ENCODE measurements at regions not wholly inside any gene's neighbourhood (a gene's known extent, or its start where the extent isn't known, plus 50 kb on each side); places are given as distances from the start of the nearest gene placed in this dataset.

DNA sequence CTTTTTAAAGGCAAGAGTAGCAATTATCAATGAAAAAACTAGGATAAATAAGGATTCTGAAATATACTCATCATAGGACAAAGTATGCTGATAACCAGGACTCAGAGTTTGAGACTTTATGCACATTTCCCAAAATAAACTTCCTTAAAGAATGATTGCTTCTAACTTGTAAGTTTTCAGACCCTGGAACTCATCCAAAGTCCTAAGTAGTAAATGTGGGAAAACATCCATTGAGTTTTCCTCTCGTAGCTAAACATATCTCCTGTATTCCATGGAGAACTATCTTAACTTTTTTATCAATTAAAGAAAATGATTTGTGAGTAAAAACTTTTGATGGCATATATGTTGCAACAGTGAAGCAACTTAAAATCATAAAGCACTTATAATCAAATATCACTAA is 285.2 kb upstream of the KLF6 start:
- Histone ChIP-seq H3K4me1 (peaks cover 5% of the 10 kb centered on the region; the same call in 1 of the 2 replicates), H3K9me3 (no peaks in the 10 kb centered on the region), H3K4me3 (ENCODE audit: low read depth, low read length) (no peak overlapping the region), H3K27me3 (no peaks in the 10 kb centered on the region), H3K36me3 (no peaks in the 10 kb centered on the region)
- TF ChIP-seq, protein P1, sequence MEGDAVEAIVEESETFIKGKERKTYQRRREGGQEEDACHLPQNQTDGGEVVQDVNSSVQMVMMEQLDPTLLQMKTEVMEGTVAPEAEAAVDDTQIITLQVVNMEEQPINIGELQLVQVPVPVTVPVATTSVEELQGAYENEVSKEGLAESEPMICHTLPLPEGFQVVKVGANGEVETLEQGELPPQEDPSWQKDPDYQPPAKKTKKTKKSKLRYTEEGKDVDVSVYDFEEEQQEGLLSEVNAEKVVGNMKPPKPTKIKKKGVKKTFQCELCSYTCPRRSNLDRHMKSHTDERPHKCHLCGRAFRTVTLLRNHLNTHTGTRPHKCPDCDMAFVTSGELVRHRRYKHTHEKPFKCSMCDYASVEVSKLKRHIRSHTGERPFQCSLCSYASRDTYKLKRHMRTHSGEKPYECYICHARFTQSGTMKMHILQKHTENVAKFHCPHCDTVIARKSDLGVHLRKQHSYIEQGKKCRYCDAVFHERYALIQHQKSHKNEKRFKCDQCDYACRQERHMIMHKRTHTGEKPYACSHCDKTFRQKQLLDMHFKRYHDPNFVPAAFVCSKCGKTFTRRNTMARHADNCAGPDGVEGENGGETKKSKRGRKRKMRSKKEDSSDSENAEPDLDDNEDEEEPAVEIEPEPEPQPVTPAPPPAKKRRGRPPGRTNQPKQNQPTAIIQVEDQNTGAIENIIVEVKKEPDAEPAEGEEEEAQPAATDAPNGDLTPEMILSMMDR (IDR thresholded peaks at IDR 0.05; ENCODE audit: low read depth, low read length) = no peak
- DNase-seq = no peak

DNA sequence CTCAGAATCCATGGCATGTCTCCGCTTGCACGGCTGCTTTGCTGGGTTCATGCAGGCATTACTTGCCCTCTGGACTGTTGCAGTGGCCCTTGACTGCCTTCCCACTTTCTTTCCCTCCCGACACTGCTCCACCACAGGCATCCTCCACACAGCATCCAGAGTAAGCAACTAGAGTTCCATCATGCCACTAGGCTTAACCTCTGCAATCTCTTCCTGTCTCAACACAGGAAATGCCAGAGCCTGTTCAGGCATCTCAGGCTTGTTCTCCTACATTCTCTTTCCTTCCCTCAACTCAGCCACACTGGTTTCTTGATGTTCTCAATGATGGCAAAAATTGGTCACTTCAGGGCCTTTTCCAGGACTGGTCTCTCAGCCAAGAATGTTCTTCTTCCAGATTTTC is 284.5 kb upstream of the KLF6 start:
- no peak for DNase-seq
- TF ChIP-seq, protein P1 (IDR thresholded peaks at IDR 0.05; ENCODE audit: low read depth, low read length) = no peak
- Histone ChIP-seq H3K4me1 (peaks cover 5% of the 10 kb centered on the region; the same call in 1 of the 2 replicates), H3K4me3 (ENCODE audit: low read depth, low read length) (no peak overlapping the region), H3K9me3 (no peaks in the 10 kb centered on the region), H3K36me3 (no peaks in the 10 kb centered on the region), H3K27me3 (no peaks in the 10 kb centered on the region)

DNA sequence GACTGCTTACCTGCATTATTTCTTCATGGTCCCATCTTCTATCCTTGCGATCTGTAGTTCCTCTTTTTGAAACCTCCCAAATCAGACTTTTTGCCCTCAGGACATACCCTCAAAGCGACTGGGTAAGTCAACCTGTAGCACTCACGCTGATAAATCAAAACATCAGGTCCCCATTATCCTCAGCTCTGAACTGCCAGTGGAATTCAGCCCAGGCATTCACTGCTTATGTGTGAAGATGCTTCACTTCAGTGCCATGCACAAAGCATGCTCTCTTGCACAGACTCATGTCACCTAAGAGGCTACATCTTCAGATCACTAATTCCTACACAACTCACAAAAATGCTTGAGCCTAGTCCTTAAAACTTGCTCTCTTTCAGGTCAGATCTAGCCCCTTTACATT is 283.6 kb upstream of the KLF6 start:
- Histone ChIP-seq H3K4me1 (0 out of 2 replicates have a peak, but pooled peaks cover under 1% of the 10 kb centered on the region), H3K9me3 (no peaks in the 10 kb centered on the region), H3K36me3 (no peaks in the 10 kb centered on the region), H3K27me3 (no peaks in the 10 kb centered on the region), H3K4me3 (ENCODE audit: low read depth, low read length) (no peak overlapping the region)
- TF ChIP-seq, protein P1 (IDR thresholded peaks at IDR 0.05; ENCODE audit: low read depth, low read length) = no peak
- DNase-seq = no peak

DNA sequence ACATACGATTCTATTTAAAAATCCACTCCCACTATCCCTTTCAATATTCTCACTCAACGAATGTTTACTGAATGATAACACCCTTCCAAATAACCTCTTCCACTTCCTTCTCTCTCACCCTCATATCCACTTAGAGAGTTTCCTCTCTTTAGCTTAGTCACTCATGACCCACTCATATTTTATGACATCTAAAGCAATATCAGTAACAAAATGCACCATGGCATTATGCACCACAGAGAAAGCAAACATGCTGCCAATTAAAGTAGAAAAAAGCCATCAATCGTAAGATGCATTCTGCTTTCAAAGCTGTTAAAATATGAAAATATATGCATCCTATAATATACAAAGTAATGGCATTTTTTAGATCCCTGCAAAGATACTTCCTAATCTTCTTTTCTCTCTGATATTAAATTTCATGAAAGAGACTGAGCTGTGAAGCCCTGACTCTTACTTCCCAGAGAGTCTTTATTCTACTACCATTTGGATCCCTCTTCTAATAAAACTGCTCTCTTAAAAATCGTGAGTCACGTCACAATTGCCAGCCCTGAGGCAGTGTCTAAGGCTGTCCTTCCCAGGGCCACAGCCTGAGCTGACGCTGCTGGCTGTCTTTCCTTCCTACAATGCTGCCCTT is 283.0 kb upstream of the KLF6 start:
- TF ChIP-seq, protein P1 (IDR thresholded peaks at IDR 0.05; ENCODE audit: low read depth, low read length) = no peak
- Histone ChIP-seq H3K27me3 (no peaks in the 10 kb centered on the region), H3K9me3 (no peaks in the 10 kb centered on the region), H3K4me1 (no peaks in the 10 kb centered on the region), H3K36me3 (no peaks in the 10 kb centered on the region), H3K4me3 (ENCODE audit: low read depth, low read length) (no peak overlapping the region)
- DNase-seq = no peak

DNA sequence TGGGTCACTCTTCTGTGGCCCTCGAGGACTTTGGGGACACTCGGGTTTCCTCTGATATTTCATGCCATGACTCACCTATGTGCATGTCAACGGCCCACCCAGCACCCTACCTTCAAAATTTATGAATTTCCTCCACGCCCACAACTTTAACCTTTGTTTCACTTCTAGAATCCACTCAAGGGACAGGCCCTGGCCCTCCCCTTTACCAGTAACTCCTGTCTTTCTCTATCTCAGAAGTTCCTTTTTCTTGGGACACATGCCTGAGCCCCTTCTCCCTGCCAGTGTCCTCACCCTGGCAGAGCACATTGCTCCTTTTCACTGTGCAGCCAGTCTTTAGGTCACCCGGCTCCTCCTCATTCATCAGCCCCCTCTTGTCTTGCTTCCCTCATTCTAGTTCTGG is 282.5 kb upstream of the KLF6 start:
- Histone ChIP-seq H3K4me3 (ENCODE audit: low read depth, low read length) (no peak overlapping the region), H3K36me3 (no peaks in the 10 kb centered on the region), H3K4me1 (no peaks in the 10 kb centered on the region), H3K27me3 (no peaks in the 10 kb centered on the region), H3K9me3 (no peaks in the 10 kb centered on the region)
- TF ChIP-seq, protein P1 (IDR thresholded peaks at IDR 0.05; ENCODE audit: low read depth, low read length) = no peak
- DNase-seq = no peak

DNA sequence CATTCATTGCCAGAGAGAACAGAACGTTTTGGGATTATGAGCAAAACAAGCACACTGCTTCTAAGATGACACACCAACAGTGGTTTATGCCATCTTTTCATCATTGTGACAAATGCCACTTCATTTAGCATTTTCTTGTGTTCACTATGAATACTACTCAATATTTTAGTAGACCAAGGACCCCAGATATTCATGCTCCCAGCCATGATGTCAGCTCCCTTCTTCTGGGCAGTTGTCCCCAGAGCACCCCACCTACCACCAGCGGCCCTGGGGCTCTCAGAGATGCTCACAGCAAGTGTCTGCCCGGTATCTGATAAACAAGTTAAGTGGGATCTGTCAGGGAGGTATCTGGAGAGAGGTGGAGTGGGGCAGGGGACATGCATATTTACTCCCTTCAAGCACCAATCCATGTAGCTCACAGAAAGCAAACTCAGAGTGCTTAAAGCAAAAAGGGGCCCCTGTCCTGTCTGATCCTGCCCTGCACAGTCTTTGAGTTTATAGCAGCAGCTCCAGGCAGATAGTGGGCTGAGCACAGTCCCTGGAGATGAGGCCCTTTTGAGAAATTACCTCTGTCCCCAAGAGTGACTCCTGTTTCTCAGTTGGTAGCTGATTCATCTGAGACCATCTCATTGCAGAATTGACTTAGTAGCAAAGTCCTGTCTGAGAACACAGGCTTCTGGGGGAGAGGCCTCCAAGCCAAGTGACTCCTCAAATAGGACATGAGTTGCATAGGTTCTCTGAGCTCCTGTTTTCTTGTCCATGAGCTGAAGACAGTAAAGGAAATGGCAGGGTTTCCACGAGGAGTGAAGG is 281.8 kb upstream of the KLF6 start:
- Histone ChIP-seq H3K4me3 (ENCODE audit: low read depth, low read length) (no peak overlapping the region), H3K27me3 (no peaks in the 10 kb centered on the region), H3K36me3 (no peaks in the 10 kb centered on the region), H3K4me1 (no peaks in the 10 kb centered on the region), H3K9me3 (no peaks in the 10 kb centered on the region)
- TF ChIP-seq, protein P1 (IDR thresholded peaks at IDR 0.05; ENCODE audit: low read depth, low read length) = no peak
- DNase-seq = peak; percentile 7
